Endothelial cell of umbilical vein (primary cell): ENCODE measurements at regions not wholly inside any gene's neighbourhood (a gene's known extent, or its start where the extent isn't known, plus 50 kb on each side); places are given as distances from the start of the nearest gene placed in this dataset.

Source experiments
- BruUV-seq: library from RNA; stranded (reverse); fragments of 400-500 nt; replicated peaks from 2 replicates; lab custom pipeline; 2021; lab: Mats Ljungman, UMichigan
- CTCF ChIA-PET: fragments of 300-600, 350-600 bp; sonication (Branson Sonifier 250); formaldehyde crosslinking; loops from one replicate; lab custom pipeline; 2021; ENCODE audit warnings: antibody characterized with exemption, inconsistent platforms; lab: Charles Lee
- POLR2A ChIA-PET: fragments of 300-600, 350-600 bp; sonication (Branson Sonifier 250); formaldehyde crosslinking; loops from one replicate; lab custom pipeline; 2021; ENCODE audit warnings: antibody characterized with exemption, inconsistent platforms; lab: Charles Lee
- DNase-seq: peaks from one replicate; pipeline ENCODE4 v3.0.0-alpha.2; 2011; ENCODE audit warnings: low read depth, low spot score
- FAIRE-seq: peaks from 2 replicates; lab custom pipeline; 2011; peaks lifted over from hg19 to GRCh38; lab: Jason Lieb, UNC
- H2AFZ ChIP-seq: 2 replicates; pipeline ENCODE4 v1.6.0; 2012; ENCODE audit warnings: low read depth, low read length, control low read depth, inconsistent platforms
- H3K27ac ChIP-seq: 2 replicates; pipeline ENCODE4 v1.5.1; 2011; ENCODE audit warnings: low read depth, mild to moderate bottlenecking, control low read depth, low read length, moderate library complexity; ENCODE audit not compliant: insufficient read depth
- H3K27me3 ChIP-seq, 2 experiments: 2 replicates each; pipeline versions ENCODE4 v1.6.0 to v1.6.1; 2011; ENCODE audit warnings: low read length in 2 of 2, mixed read lengths in 1 of 2; ENCODE audit not compliant: control insufficient read depth in 2 of 2, insufficient read depth in 2 of 2
- H3K36me3 ChIP-seq, 2 experiments: 2 replicates in 1 of 2; 3 replicates in 1 of 2; pipeline ENCODE4 v1.5.1; 2011; ENCODE audit warnings: low read length in 2 of 2, mild to moderate bottlenecking in 1 of 2, moderate library complexity in 1 of 2; ENCODE audit not compliant: control insufficient read depth in 2 of 2, insufficient read depth in 2 of 2; ENCODE audit errors: extremely low read depth in 1 of 2
- H3K4me1 ChIP-seq: 3 replicates; pipeline ENCODE4 v1.5.1; 2011; ENCODE audit warnings: mild to moderate bottlenecking, low read length; ENCODE audit not compliant: control insufficient read depth, insufficient read depth; ENCODE audit errors: extremely low read depth
- H3K4me2 ChIP-seq: 2 replicates; pipeline ENCODE4 v1.6.1; 2011; ENCODE audit warnings: low read length, control low read depth, mixed read lengths; ENCODE audit not compliant: insufficient read depth
- H3K4me3 ChIP-seq, 3 experiments: fragments of 200-600 bp in 1 of 3; sonication (generic), shearing (Covaris generic) in 1 of 3; replicated peaks in 1 of 3; 2 replicates each; pipeline ENCODE4 v1.5.1; 2011 to 2016; ENCODE audit warnings: control low read depth in 3 of 3, low read length in 3 of 3, mild to moderate bottlenecking in 2 of 3, inconsistent platforms in 1 of 3, low read depth in 1 of 3, moderate library complexity in 1 of 3; ENCODE audit not compliant: insufficient read depth in 1 of 3
- H3K79me2 ChIP-seq: 2 replicates; pipeline ENCODE4 v1.6.0; 2012; ENCODE audit warnings: low read length, inconsistent platforms; ENCODE audit not compliant: control insufficient read depth, insufficient read depth
- H3K9ac ChIP-seq: replicated peaks from 2 replicates; pipeline ENCODE3; 2011; ENCODE audit warnings: low read length, control low read depth; ENCODE audit not compliant: insufficient read depth; ENCODE audit errors: extremely low read depth
- H3K9me1 ChIP-seq: replicated peaks from 3 replicates; pipeline ENCODE4 v1.6.0; 2011; ENCODE audit warnings: mild to moderate bottlenecking, low read length; ENCODE audit not compliant: control insufficient read depth, insufficient read depth; ENCODE audit errors: extremely low read depth
- H3K9me3 ChIP-seq: replicated peaks from 2 replicates; pipeline ENCODE4 v1.5.1; 2012; ENCODE audit warnings: low read length, inconsistent platforms; ENCODE audit not compliant: control insufficient read depth, insufficient read depth
- H4K20me1 ChIP-seq: replicated peaks from 2 replicates; pipeline ENCODE3; 2011; ENCODE audit warnings: mild to moderate bottlenecking, low read length; ENCODE audit not compliant: control insufficient read depth, insufficient read depth; ENCODE audit errors: extremely low read depth
- CTCF ChIP-seq, 2 donors: IDR thresholded peaks; 1 replicate in 1 of 2; 2 replicates in 1 of 2; pipeline ENCODE4 v1.5.1; 2011; ENCODE audit warnings: low read length in 2 of 2, mild to moderate bottlenecking in 2 of 2, moderate library complexity in 2 of 2, control low read depth in 1 of 2, inconsistent platforms in 1 of 2, low read depth in 1 of 2; ENCODE audit not compliant: insufficient read depth in 1 of 2; ENCODE audit errors: extremely low read depth in 1 of 2
- EZH2 ChIP-seq: IDR thresholded peaks from 2 replicates; pipeline ENCODE4 v1.6.1; 2012; ENCODE audit warnings: borderline replicate concordance, low read depth, mild to moderate bottlenecking, moderate library complexity, low read length, inconsistent platforms; ENCODE audit not compliant: severe bottlenecking
- FOS ChIP-seq: IDR thresholded peaks from 2 replicates; pipeline ENCODE4 v1.6.1; 2011; ENCODE audit warnings: mild to moderate bottlenecking, low read length, moderate library complexity, borderline replicate concordance; ENCODE audit not compliant: insufficient read depth
- GATA2 ChIP-seq: IDR thresholded peaks from 2 replicates; pipeline ENCODE4 v1.7.0; 2011; ENCODE audit warnings: low read depth, mild to moderate bottlenecking, moderate library complexity, mixed read lengths, low read length; ENCODE audit not compliant: insufficient read length, insufficient read depth
- JUN ChIP-seq: IDR thresholded peaks from 2 replicates; pipeline ENCODE4 v1.6.1; 2011; ENCODE audit warnings: borderline replicate concordance, low read depth; ENCODE audit not compliant: insufficient read length, insufficient read depth
- MAX ChIP-seq: IDR thresholded peaks from 2 replicates; pipeline ENCODE4 v1.6.1; 2011; ENCODE audit not compliant: insufficient read depth, insufficient read length
- MYC ChIP-seq: IDR thresholded peaks from one replicate; pipeline ENCODE4 v1.6.1; 2011; ENCODE audit warnings: mild to moderate bottlenecking, low read depth, low read length
- POLR2A ChIP-seq: IDR thresholded peaks from 2 replicates; pipeline ENCODE4 v1.6.1; 2012; ENCODE audit warnings: low read depth, mild to moderate bottlenecking, control low read depth, low read length
- POLR2AphosphoS5 ChIP-seq: IDR thresholded peaks from 2 replicates; pipeline ENCODE4 v1.6.1; 2012; ENCODE audit warnings: low read depth, mild to moderate bottlenecking, control low read depth, low read length, moderate library complexity; ENCODE audit not compliant: insufficient read depth
- dilution Hi-C: fragments of 300-500 bp; cut with MboI; formaldehyde crosslinking; loops from one replicate; pipeline ENCODE4 v1.15.0; 2019; ENCODE audit warnings: low sequenced_read_pairs; ENCODE audit not compliant: extremely low pct_ligation_motif_present
- intact Hi-C: fragments of 100-400 bp; cut with micrococcal nuclease; formaldehyde crosslinking; loops from one replicate; pipeline ENCODE4 v1.10.0; 2022

GRCh38 chr12:40632933-40633332, 59.3 kb upstream of the CNTN1 start:
- BruUV-seq = no TSS peak
- intact Hi-C loops (no loop called here), dilution Hi-C loops (no loop called here)
- DNase-seq = no peak
- H3K4me3 ChIP-seq = no peak overlapping the region
- no peaks in the 10 kb centered on the region for H3K27me3 ChIP-seq
- ChIA-PET CTCF (interaction anchor here (1.1 kb wide), 1 partner anchor 11 kb away, joined by 3 read pairs; no protein-coding TSS in a partner anchor), POLR2A (no interaction called here)
- no peak overlapping the region for H3K27ac ChIP-seq
- H3K4me1 ChIP-seq = no peaks in the 10 kb centered on the region
- H3K4me2 ChIP-seq = no peak overlapping the region
- no peaks in the 10 kb centered on the region for H3K9me1 ChIP-seq
- no peak overlapping the region for H3K9ac ChIP-seq
- FAIRE-seq = no peak
- H3K36me3 ChIP-seq = no peaks in the 10 kb centered on the region
- no peaks in the 10 kb centered on the region for H4K20me1 ChIP-seq
- no peaks in the 10 kb centered on the region for H3K79me2 ChIP-seq
- no peak overlapping the region for H2AFZ ChIP-seq
- no peak for TF ChIP-seq JUN
- no peak for TF ChIP-seq CTCF (IDR thresholded peaks at IDR 0.05; ENCODE audit: extremely low read depth in 1 of 2, insufficient read depth in 1 of 2, low read depth in 1 of 2, low read length in 2 of 2)
- TF ChIP-seq POLR2AphosphoS5 = no peak
- TF ChIP-seq POLR2A = no peak
- no peak for TF ChIP-seq MYC
- TF ChIP-seq MAX = no peak
- no peak for TF ChIP-seq GATA2
- no peak for TF ChIP-seq FOS
- TF ChIP-seq EZH2 = no peak
- H3K9me3 ChIP-seq = no peaks in the 10 kb centered on the region
